GM23338 (cell line): ENCODE measurements at regions not wholly inside any gene's neighbourhood (a gene's known extent, or its start where the extent isn't known, plus 50 kb on each side); places are given as distances from the start of the nearest gene placed in this dataset.

Source experiments
- ATAC-seq: fragments of 200-7000 bp; cut with Tn5 transposase; 3 replicates; pipeline ENCODE4 v1.9.1; 2020
- DNase-seq: peaks from one replicate; pipeline ENCODE4 v3.0.0-alpha.2; 2015; ENCODE audit warnings: low spot score
- H2AFZ ChIP-seq: fragments of 200-600 bp; sonication (generic); 2 replicates; pipeline ENCODE4 v1.8.0; 2016; ENCODE audit warnings: antibody characterized with exemption, mild to moderate bottlenecking, moderate library complexity
- H3F3A ChIP-seq: fragments of 200-600 bp; sonication (generic); replicated peaks from 2 replicates; pipeline ENCODE4 v1.8.0; 2017; ENCODE audit warnings: antibody characterized with exemption, mixed run types, low read depth
- H3K27ac ChIP-seq: fragments of 200-600 bp; sonication (generic); 2 replicates; pipeline ENCODE4 v1.6.1; 2016; ENCODE audit warnings: low read depth
- H3K27me3 ChIP-seq: fragments of 200-600 bp; sonication (generic); 2 replicates; pipeline ENCODE4 v1.8.0; 2016; ENCODE audit warnings: mild to moderate bottlenecking, mixed run types, moderate library complexity; ENCODE audit not compliant: insufficient read depth
- H3K36me3 ChIP-seq: fragments of 200-600 bp; sonication (generic); 2 replicates; pipeline ENCODE4 v1.8.0; 2016; ENCODE audit warnings: mild to moderate bottlenecking; ENCODE audit not compliant: insufficient read depth
- H3K4me1 ChIP-seq: fragments of 200-600 bp; sonication (generic); 2 replicates; pipeline ENCODE4 v1.8.0; 2016; ENCODE audit warnings: mild to moderate bottlenecking, moderate library complexity; ENCODE audit not compliant: insufficient read depth
- H3K4me2 ChIP-seq: fragments of 200-600 bp; sonication (generic); 2 replicates; pipeline ENCODE4 v1.7.1; 2017; ENCODE audit warnings: mixed run types
- H3K4me3 ChIP-seq: fragments of 200-600 bp; sonication (generic); 2 replicates; pipeline ENCODE4 v1.6.1; 2016; ENCODE audit warnings: mixed run types
- H3K79me2 ChIP-seq: fragments of 200-600 bp; sonication (generic); replicated peaks from 2 replicates; pipeline ENCODE4 v1.8.0; 2017; ENCODE audit warnings: mild to moderate bottlenecking; ENCODE audit not compliant: insufficient read depth
- H3K9me2 ChIP-seq: fragments of 200-600 bp; sonication (generic); 2 replicates; pipeline ENCODE4 v1.8.0; 2017; ENCODE audit not compliant: insufficient read depth
- H4K20me1 ChIP-seq: fragments of 200-600 bp; sonication (generic); replicated peaks from 2 replicates; pipeline ENCODE4 v1.8.0; 2017; ENCODE audit warnings: mild to moderate bottlenecking; ENCODE audit not compliant: insufficient read depth
- H3K27ac Mint-ChIP-seq: 2 replicates; pipeline ENCODE4 v1.8.0; 2020; ENCODE audit warnings: inconsistent platforms, mild to moderate bottlenecking, moderate library complexity, mixed read lengths
- H3K27me3 Mint-ChIP-seq: 3 replicates; pipeline ENCODE4 v1.8.0; 2022; ENCODE audit warnings: low read depth, mild to moderate bottlenecking, moderate library complexity, mixed read lengths, inconsistent platforms; ENCODE audit not compliant: insufficient read depth, poor library complexity
- H3K36me3 Mint-ChIP-seq: 3 replicates; pipeline ENCODE4 v1.8.0; 2021; ENCODE audit warnings: low read depth, mild to moderate bottlenecking, inconsistent platforms, moderate library complexity, mixed read lengths
- H3K4me1 Mint-ChIP-seq: 3 replicates; pipeline ENCODE4 v1.8.0; 2020; ENCODE audit warnings: mild to moderate bottlenecking, inconsistent platforms, mixed read lengths
- H3K4me3 Mint-ChIP-seq: 3 replicates; pipeline ENCODE4 v1.8.0; 2021; ENCODE audit warnings: moderate library complexity, mild to moderate bottlenecking, inconsistent platforms, mixed read lengths
- H3K9me3 Mint-ChIP-seq: 3 replicates; pipeline ENCODE4 v1.8.0; 2020; ENCODE audit warnings: moderate library complexity, mild to moderate bottlenecking, inconsistent platforms, mixed read lengths
- CREB1 ChIP-seq: fragments of 250-450 bp; sonication (Bioruptor Pico); IDR thresholded peaks from 2 replicates; pipeline ENCODE4 v1.5.0; 2020; ENCODE audit warnings: low read depth, mild to moderate bottlenecking, moderate library complexity
- CTCF ChIP-seq, 2 experiments: fragments of 200-600 bp in 1 of 2; sonication (generic) in 1 of 2; conservative IDR thresholded peaks; 2 replicates each; pipeline versions ENCODE4 v1.5.1 to v1.6.1; 2016 to 2017; ENCODE audit warnings: antibody characterized with exemption in 2 of 2, low read depth in 2 of 2, mild to moderate bottlenecking in 2 of 2, moderate library complexity in 1 of 2
- ETS1 ChIP-seq: IDR thresholded peaks from 2 replicates; pipeline ENCODE4 v1.6.1; 2016; ENCODE audit warnings: antibody characterized with exemption
- NANOG ChIP-seq: IDR thresholded peaks from 2 replicates; pipeline ENCODE4 v1.6.1; 2016; ENCODE audit warnings: antibody characterized with exemption, borderline replicate concordance
- POLR2AphosphoS5 ChIP-seq: IDR thresholded peaks from 2 replicates; pipeline ENCODE4 v1.6.1; 2016; ENCODE audit warnings: antibody characterized with exemption, low read depth
- STAT1 ChIP-seq: IDR thresholded peaks from one replicate; pipeline ENCODE4 v1.6.1; 2016; ENCODE audit warnings: antibody characterized with exemption; ENCODE audit not compliant: unreplicated experiment
- ZNF462 ChIP-seq: fragments of 250-450 bp; sonication (Bioruptor Pico); IDR thresholded peaks from 2 replicates; pipeline ENCODE4 v1.5.0; 2020; ENCODE audit warnings: mild to moderate bottlenecking, moderate library complexity

GRCh38 chr3:87354398-87354797 is 78.0 kb upstream of the POU1F1 start (continued):
- TF ChIP-seq ZNF462 (CRISPR knock-in tag): no peak
- TF ChIP-seq NANOG: no peak

- peaks cover 3% of the 10 kb centered on the region for H3K27me3 Mint-ChIP-seq
- Histone ChIP-seq H3F3A (no peaks in the 10 kb centered on the region), H3K4me1 (no peaks in the 10 kb centered on the region), H4K20me1 (no peaks in the 10 kb centered on the region), H3K9me2 (no peaks in the 10 kb centered on the region), H3K27me3 (no peaks in the 10 kb centered on the region), H2AFZ (no peak overlapping the region), H3K79me2 (no peaks in the 10 kb centered on the region), H3K36me3 (no peaks in the 10 kb centered on the region), H3K27ac (no peak overlapping the region), H3K4me2 (no peak overlapping the region), H3K4me3 (no peak overlapping the region)
- H3K9me3 Mint-ChIP-seq: peaks cover under 1% of the 10 kb centered on the region; the same call in 1 of the 3 replicates
- H3K4me1 Mint-ChIP-seq: no peaks in the 10 kb centered on the region
- H3K36me3 Mint-ChIP-seq: no peaks in the 10 kb centered on the region
- no peak overlapping the region for H3K4me3 Mint-ChIP-seq
- DNase-seq (no peak), ATAC-seq (no peak)
- H3K27ac Mint-ChIP-seq: no peak overlapping the region
- TF ChIP-seq ZNF462 (CRISPR knock-in tag): no peak
- no peak for TF ChIP-seq ETS1
- TF ChIP-seq STAT1: no peak
- no peak for TF ChIP-seq POLR2AphosphoS5
- TF ChIP-seq CTCF (conservative IDR thresholded peaks at IDR 0.05; ENCODE audit: low read depth in 2 of 2): no peak
- no peak for TF ChIP-seq CREB1 (CRISPR knock-in tag)
Observed at GRCh38 chr3:87351937-87352336, 75.6 kb upstream of the POU1F1 start.
